HepG2 (cell line): ENCODE measurements at regions not wholly inside any gene's neighbourhood (a gene's known extent, or its start where the extent isn't known, plus 50 kb on each side); places are given as distances from the start of the nearest gene placed in this dataset.

Experiments used
- ATAC-seq: fragments of 200-7000 bp; cut with Tn5 transposase; 3 replicates; pipeline ENCODE4 v1.9.1; 2020; ENCODE audit warnings: mild to moderate bottlenecking, moderate library complexity
- BruUV-seq: library from RNA; stranded (reverse); fragments of 400-500 nt; replicated peaks from 2 replicates; lab custom pipeline; 2021; lab: Mats Ljungman, UMichigan
- CTCF ChIA-PET: fragments of 300-600 bp; formaldehyde crosslinking; extraction: SDS; loops from one replicate; lab custom pipeline; 2021; ENCODE audit warnings: low total read pairs, inconsistent platforms, low intra/inter-chr PET ratio; lab: Yijun Ruan, JAX
- POLR2A ChIA-PET: fragments of 350-600 bp; sonication (Branson Sonifier 250); formaldehyde crosslinking; loops from one replicate; lab custom pipeline; 2020; ENCODE audit warnings: antibody characterized with exemption, inconsistent platforms; lab: Yijun Ruan, JAX
- DNase-seq: peaks from one replicate; pipeline ENCODE4 v3.0.0-alpha.2; 2015; ENCODE audit warnings: low spot score
- FAIRE-seq: peaks from 3 replicates; lab custom pipeline; 2011; peaks lifted over from hg19 to GRCh38; lab: Jason Lieb, UNC
- H2AFZ ChIP-seq: one replicate; pipeline ENCODE4 v1.6.1; 2011; ENCODE audit warnings: low read length, inconsistent platforms
- H3K27ac ChIP-seq: fragments of 300-600 bp; 3 replicates; pipeline ENCODE4 v1.8.0; 2011; ENCODE audit warnings: mixed run types, mild to moderate bottlenecking, mixed read lengths, low read length, inconsistent platforms; ENCODE audit not compliant: insufficient read depth; ENCODE audit errors: extremely low read length
- H3K27me3 ChIP-seq, 2 experiments: fragments of 200-600 bp in 1 of 2; 2 replicates in 1 of 2; 3 replicates in 1 of 2; pipeline versions ENCODE4 v1.6.0 to v1.8.0; 2011; ENCODE audit warnings: low read length in 2 of 2, mild to moderate bottlenecking in 2 of 2, moderate library complexity in 2 of 2, inconsistent platforms in 1 of 2; ENCODE audit not compliant: insufficient read depth in 2 of 2, control insufficient read depth in 1 of 2
- H3K36me3 ChIP-seq, 2 experiments: fragments of 200-600 bp in 1 of 2; replicated peaks in 1 of 2; 2 replicates in 1 of 2; 3 replicates in 1 of 2; pipeline versions ENCODE4 v1.5.1 to v1.8.0; 2011; ENCODE audit warnings: low read length in 2 of 2, inconsistent platforms in 1 of 2; ENCODE audit not compliant: insufficient read depth in 2 of 2, control insufficient read depth in 1 of 2
- H3K4me1 ChIP-seq: 2 replicates; pipeline ENCODE4 v1.5.1; 2012; ENCODE audit warnings: low read length, inconsistent platforms; ENCODE audit not compliant: insufficient read depth
- H3K4me2 ChIP-seq: 2 replicates; pipeline ENCODE4 v1.6.0; 2011; ENCODE audit warnings: low read depth, low read length, inconsistent platforms
- H3K4me3 ChIP-seq, 3 experiments: fragments of 200-600 bp in 1 of 3; sonication (generic), shearing (Covaris generic) in 1 of 3; replicated peaks in 1 of 3; 2 replicates each; pipeline ENCODE4 v1.5.1; 2011 to 2016; ENCODE audit warnings: low read length in 3 of 3, inconsistent platforms in 2 of 3, low read depth in 2 of 3, mild to moderate bottlenecking in 2 of 3, control low read depth in 1 of 3, mixed read lengths in 1 of 3; ENCODE audit not compliant: insufficient read depth in 1 of 3
- H3K79me2 ChIP-seq: one replicate; pipeline ENCODE4 v1.6.1; 2011; ENCODE audit warnings: low read length, inconsistent platforms; ENCODE audit not compliant: insufficient read depth
- H3K9ac ChIP-seq: 2 replicates; pipeline ENCODE4 v1.6.0; 2011; ENCODE audit warnings: mild to moderate bottlenecking, low read depth, low read length, inconsistent platforms; ENCODE audit not compliant: insufficient read depth
- H3K9me3 ChIP-seq: 2 replicates; pipeline ENCODE4 v1.5.1; 2012; ENCODE audit warnings: mild to moderate bottlenecking, low read length
- H4K20me1 ChIP-seq: 2 replicates; pipeline ENCODE4 v1.6.0; 2011; ENCODE audit warnings: inconsistent platforms, mild to moderate bottlenecking, low read length, moderate library complexity; ENCODE audit not compliant: insufficient read depth
- ASH2L ChIP-seq: fragments of 300-600, 200-600 bp; sonication (generic); IDR thresholded peaks from 2 replicates; pipeline ENCODE4 v1.7.0; 2017; ENCODE audit warnings: low read depth, mild to moderate bottlenecking, moderate library complexity, mixed read lengths, low read length; ENCODE audit not compliant: insufficient read length
- JUN ChIP-seq: sonication (generic); formaldehyde crosslinking; IDR thresholded peaks from 2 replicates; pipeline ENCODE4 v1.4.0; 2020; ENCODE audit warnings: mild to moderate bottlenecking, missing genetic modification reagents
- KLF13 ChIP-seq: sonication (generic); formaldehyde crosslinking; IDR thresholded peaks from 2 replicates; pipeline ENCODE4 v1.4.0; 2020; ENCODE audit warnings: mild to moderate bottlenecking, missing genetic modification reagents
- NKX3-1 ChIP-seq: sonication (generic); formaldehyde crosslinking; IDR thresholded peaks from 2 replicates; pipeline ENCODE4 v1.5.0; 2020; ENCODE audit warnings: missing genetic modification reagents
- PCBP1 ChIP-seq: fragments of 200-400 bp; formaldehyde crosslinking; IDR thresholded peaks from 2 replicates; pipeline ENCODE4 v1.6.1; 2017; ENCODE audit warnings: mild to moderate bottlenecking, low read depth, low read length, borderline replicate concordance
- POLR2A ChIP-seq, 2 experiments: IDR thresholded peaks; 2 replicates each; pipeline ENCODE4 v1.6.1; 2011; ENCODE audit warnings: low read depth in 2 of 2, low read length in 2 of 2, mild to moderate bottlenecking in 1 of 2, moderate library complexity in 1 of 2; ENCODE audit not compliant: insufficient read depth in 1 of 2
- RERE ChIP-seq: IDR thresholded peaks from 2 replicates; pipeline ENCODE4 v1.6.1; 2016; ENCODE audit warnings: low read depth, missing genetic modification reagents, missing compliant biosample characterization
- TBL1XR1 ChIP-seq: fragments of 150-350 bp; IDR thresholded peaks from 2 replicates; pipeline ENCODE4 v1.6.1; 2014; ENCODE audit warnings: borderline replicate concordance, low read length; ENCODE audit not compliant: partially characterized antibody
- ZNF207 ChIP-seq: fragments of 450-650 bp; IDR thresholded peaks from 2 replicates; pipeline ENCODE4 v1.6.1; 2016; ENCODE audit warnings: antibody characterized with exemption, borderline replicate concordance
- ZNF792 ChIP-seq: IDR thresholded peaks from 2 replicates; pipeline ENCODE4 v1.6.1; 2016
- ZNF839 ChIP-seq: sonication (generic); formaldehyde crosslinking; IDR thresholded peaks from 2 replicates; pipeline ENCODE4 v1.4.0; 2020; ENCODE audit warnings: missing genetic modification reagents, mild to moderate bottlenecking, borderline replicate concordance
- WGBS: methylation state at CpG from one replicate; pipeline ENCODE4 v1.1.6; 2017; ENCODE audit warnings: low lambda C conversion rate; 5-methylcytosine and 5-hydroxymethylcytosine counted together
- in situ Hi-C: cut with HindIII; loops from 2 replicates; pipeline ENCODE4 v1.10.0; 2017; ENCODE audit warnings: low pct_unique_long_range_greater_than_20kb; ENCODE audit not compliant: extremely low pct_ligation_motif_present
- intact Hi-C: fragments of 100-400 bp; cut with micrococcal nuclease; formaldehyde crosslinking; loops from one replicate; pipeline ENCODE4 v1.10.0; 2022; ENCODE audit not compliant: unreplicated experiment
- TF ChIP-seq, protein P1 (sequence below): sonication (generic); formaldehyde crosslinking; IDR thresholded peaks from one replicate; pipeline ENCODE4 v1.5.1; 2020; ENCODE audit warnings: mild to moderate bottlenecking, missing genetic modification reagents; ENCODE audit errors: not compliant biosample characterization

DNA sequence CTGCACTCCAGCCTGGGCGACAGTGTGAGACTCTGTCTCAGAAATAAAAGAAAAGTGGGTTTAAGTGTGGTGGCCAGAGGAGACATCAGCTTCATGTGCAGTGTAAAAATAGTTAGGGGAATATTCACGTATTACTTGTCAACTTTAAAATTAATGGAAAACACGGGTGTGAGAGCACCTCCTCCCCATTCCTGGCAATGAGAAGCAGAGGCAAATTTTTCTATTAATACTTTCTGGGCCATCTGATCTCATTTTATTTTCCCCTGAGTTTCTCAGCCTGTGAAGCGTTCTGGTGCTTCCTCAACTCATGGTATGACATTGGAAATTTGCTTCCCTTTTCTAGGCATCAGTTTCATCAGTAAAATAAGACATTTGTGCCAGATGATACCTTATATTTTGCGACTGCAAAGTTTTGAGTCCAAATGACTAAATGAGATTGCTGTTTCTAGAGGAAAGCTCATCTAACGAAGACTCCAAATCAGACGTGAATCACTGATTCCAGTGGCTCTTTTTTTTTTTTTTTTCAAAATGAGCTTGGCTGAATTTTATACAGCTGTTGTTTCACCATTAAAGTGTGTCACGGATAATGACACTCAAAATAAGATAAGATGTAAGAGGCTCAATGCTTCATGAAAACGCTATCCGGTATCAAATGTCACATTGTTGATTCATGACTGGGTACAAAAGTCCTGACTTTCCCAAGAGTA lies 104.6 kb downstream of the MSX2 start:
- ATAC-seq (no peak), FAIRE-seq (no peak), DNase-seq (no peak)
- H2AFZ ChIP-seq = no peak overlapping the region
- CTCF ChIA-PET = no interaction called here
- no peaks in the 10 kb centered on the region for H3K36me3 ChIP-seq
- no peaks in the 10 kb centered on the region for H3K79me2 ChIP-seq
- WGBS = 12% methylated on average over 10 of the region's 10 CpGs
- H3K9ac ChIP-seq = no peak overlapping the region
- BruUV-seq = no TSS peak
- no peaks in the 10 kb centered on the region for H4K20me1 ChIP-seq
- no peaks in the 10 kb centered on the region for H3K9me3 ChIP-seq
- H3K4me3 ChIP-seq = no peak overlapping the region
- no peak overlapping the region for H3K27ac ChIP-seq
- peaks cover 0 to 19% of the 10 kb centered on the region in 2 experiments; a peak in 2 of 5 replicates for H3K27me3 ChIP-seq
- no peaks in the 10 kb centered on the region for H3K4me1 ChIP-seq
- POLR2A ChIA-PET = no interaction called here
- intact Hi-C loops = no loop called here
- in situ Hi-C loops = no loop called here
- no peak overlapping the region for H3K4me2 ChIP-seq
- TF ChIP-seq NKX3-1 (no peak), ZNF839 (CRISPR knock-in tag) (no peak), ZNF792 (CRISPR knock-in tag) (no peak), KLF13 (CRISPR knock-in tag) (no peak), RERE (CRISPR knock-in tag) (no peak), TBL1XR1 (no peak), JUN (CRISPR knock-in tag) (no peak), PCBP1 (no peak), ZNF207 (no peak), POLR2A (IDR thresholded peaks at IDR 0.05; ENCODE audit: insufficient read depth in 1 of 2, low read depth in 2 of 2, low read length in 2 of 2) (no peak), ASH2L (no peak)
- TF ChIP-seq, protein P1, sequence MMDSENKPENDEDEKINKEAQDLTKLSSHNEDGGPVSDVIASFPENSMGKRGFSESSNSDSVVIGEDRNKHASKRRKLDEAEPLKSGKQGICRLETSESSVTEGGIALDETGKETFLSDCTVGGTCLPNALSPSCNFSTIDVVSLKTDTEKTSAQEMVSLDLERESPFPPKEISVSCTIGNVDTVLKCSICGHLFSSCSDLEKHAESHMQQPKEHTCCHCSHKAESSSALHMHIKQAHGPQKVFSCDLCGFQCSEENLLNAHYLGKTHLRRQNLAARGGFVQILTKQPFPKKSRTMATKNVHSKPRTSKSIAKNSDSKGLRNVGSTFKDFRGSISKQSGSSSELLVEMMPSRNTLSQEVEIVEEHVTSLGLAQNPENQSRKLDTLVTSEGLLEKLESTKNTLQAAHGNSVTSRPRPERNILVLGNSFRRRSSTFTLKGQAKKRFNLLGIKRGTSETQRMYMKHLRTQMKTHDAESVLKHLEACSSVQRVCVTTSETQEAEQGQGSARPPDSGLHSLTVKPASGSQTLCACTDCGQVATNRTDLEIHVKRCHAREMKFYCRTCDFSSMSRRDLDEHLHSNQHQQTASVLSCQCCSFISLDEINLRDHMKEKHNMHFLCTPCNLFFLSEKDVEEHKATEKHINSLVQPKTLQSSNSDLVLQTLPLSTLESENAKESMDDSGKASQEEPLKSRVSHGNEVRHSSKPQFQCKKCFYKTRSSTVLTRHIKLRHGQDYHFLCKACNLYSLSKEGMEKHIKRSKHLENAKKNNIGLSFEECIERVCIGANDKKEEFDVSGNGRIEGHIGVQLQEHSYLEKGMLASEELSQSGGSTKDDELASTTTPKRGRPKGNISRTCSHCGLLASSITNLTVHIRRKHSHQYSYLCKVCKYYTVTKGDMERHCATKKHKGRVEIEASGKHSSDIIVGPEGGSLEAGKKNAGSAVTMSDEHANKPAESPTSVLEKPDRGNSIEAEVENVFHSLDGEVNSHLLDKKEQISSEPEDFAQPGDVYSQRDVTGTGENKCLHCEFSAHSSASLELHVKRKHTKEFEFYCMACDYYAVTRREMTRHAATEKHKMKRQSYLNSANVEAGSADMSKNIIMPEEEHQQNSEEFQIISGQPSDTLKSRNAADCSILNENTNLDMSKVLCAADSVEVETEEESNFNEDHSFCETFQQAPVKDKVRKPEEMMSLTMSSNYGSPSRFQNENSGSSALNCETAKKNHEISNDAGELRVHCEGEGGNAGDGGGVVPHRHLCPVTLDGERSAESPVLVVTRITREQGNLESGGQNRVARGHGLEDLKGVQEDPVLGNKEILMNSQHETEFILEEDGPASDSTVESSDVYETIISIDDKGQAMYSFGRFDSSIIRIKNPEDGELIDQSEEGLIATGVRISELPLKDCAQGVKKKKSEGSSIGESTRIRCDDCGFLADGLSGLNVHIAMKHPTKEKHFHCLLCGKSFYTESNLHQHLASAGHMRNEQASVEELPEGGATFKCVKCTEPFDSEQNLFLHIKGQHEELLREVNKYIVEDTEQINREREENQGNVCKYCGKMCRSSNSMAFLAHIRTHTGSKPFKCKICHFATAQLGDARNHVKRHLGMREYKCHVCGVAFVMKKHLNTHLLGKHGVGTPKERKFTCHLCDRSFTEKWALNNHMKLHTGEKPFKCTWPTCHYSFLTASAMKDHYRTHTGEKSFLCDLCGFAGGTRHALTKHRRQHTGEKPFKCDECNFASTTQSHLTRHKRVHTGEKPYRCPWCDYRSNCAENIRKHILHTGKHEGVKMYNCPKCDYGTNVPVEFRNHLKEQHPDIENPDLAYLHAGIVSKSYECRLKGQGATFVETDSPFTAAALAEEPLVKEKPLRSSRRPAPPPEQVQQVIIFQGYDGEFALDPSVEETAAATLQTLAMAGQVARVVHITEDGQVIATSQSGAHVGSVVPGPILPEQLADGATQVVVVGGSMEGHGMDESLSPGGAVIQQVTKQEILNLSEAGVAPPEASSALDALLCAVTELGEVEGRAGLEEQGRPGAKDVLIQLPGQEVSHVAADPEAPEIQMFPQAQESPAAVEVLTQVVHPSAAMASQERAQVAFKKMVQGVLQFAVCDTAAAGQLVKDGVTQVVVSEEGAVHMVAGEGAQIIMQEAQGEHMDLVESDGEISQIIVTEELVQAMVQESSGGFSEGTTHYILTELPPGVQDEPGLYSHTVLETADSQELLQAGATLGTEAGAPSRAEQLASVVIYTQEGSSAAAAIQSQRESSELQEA (CRISPR knock-in tag) = no peak
